Stimulated activated CD4-positive, alpha-beta T cell treated with anti-CD3 and anti-CD28 coated beads, Interleukin-15, amount 100 ng/mL, for 24 hours (primary cell): ENCODE measurements at regions not wholly inside any gene's neighbourhood (a gene's known extent, or its start where the extent isn't known, plus 50 kb on each side); places are given as distances from the start of the nearest gene placed in this dataset.
A peak's percentile ranks its signal among the peaks of the same experiment; 100 is the strongest.
"Not testable (repeated sequence)": the region's sequence is repeated elsewhere in the genome, so short reads cannot be mapped to it uniquely, and the experiment has no call there.

Experiments
- DNase-seq: peaks from one replicate; pipeline ENCODE4 v3.0.0-alpha.2; 2020

- DNase-seq, result no peak
These were observed 70.1 kb downstream of the FBXO4 start for GRCh38 chr5:41995193-41995592.

- DNase-seq, result no peak
These were observed 76.6 kb downstream of the FBXO4 start for GRCh38 chr5:42001673-42002072.

- DNase-seq, result not testable (repeated sequence)
These were observed 78.8 kb downstream of the FBXO4 start for GRCh38 chr5:42003852-42004251.

GRCh38 chr5:42005561-42006153, 80.6 kb downstream of the FBXO4 start:
- no peak for DNase-seq

- DNase-seq, result no peak
These were observed 88.5 kb downstream of the FBXO4 start for GRCh38 chr5:42013561-42013960.

GRCh38 chr5:42015254-42015653, 90.2 kb downstream of the FBXO4 start:
- DNase-seq, result no peak

GRCh38 chr5:42015681-42016080, 90.6 kb downstream of the FBXO4 start:
- DNase-seq, result no peak

GRCh38 chr5:42020788-42021530, 95.9 kb downstream of the FBXO4 start:
- DNase-seq, result no peak

GRCh38 chr5:42021923-42022322, 96.8 kb downstream of the FBXO4 start:
- DNase-seq, result no peak

GRCh38 chr5:42022383-42022972, 97.4 kb downstream of the FBXO4 start:
- no peak for DNase-seq

- DNase-seq, result no peak
These were observed 101.4 kb downstream of the FBXO4 start for GRCh38 chr5:42026446-42026845.

GRCh38 chr5:42032137-42032536, 107.1 kb downstream of the FBXO4 start:
- DNase-seq, result no peak

- no peak for DNase-seq
These were observed 110.4 kb downstream of the FBXO4 start for GRCh38 chr5:42035526-42035925.

GRCh38 chr5:42036379-42036778, 111.3 kb downstream of the FBXO4 start:
- no peak for DNase-seq

- DNase-seq, result no peak
These were observed 112.4 kb downstream of the FBXO4 start for GRCh38 chr5:42037379-42037932.

- DNase-seq, result no peak
These were observed 118.3 kb downstream of the FBXO4 start for GRCh38 chr5:42043400-42043799.

GRCh38 chr5:42057254-42057690, 132.2 kb downstream of the FBXO4 start:
- peak; percentile 61 for DNase-seq

- DNase-seq, result no peak
These were observed 134.2 kb downstream of the FBXO4 start for GRCh38 chr5:42059291-42059690.

GRCh38 chr5:42059778-42060464, 134.8 kb downstream of the FBXO4 start:
- no peak for DNase-seq

- no peak for DNase-seq
These were observed 136.0 kb downstream of the FBXO4 start for GRCh38 chr5:42061121-42061520.

- no peak for DNase-seq
These were observed 139.7 kb downstream of the FBXO4 start for GRCh38 chr5:42064821-42065220.

- no peak for DNase-seq
These were observed 141.1 kb downstream of the FBXO4 start for GRCh38 chr5:42066131-42066530.

GRCh38 chr5:42074353-42074752, 149.3 kb downstream of the FBXO4 start:
- DNase-seq, result no peak
